Bone marrow (tissue), 2 donors: ENCODE measurements at regions not wholly inside any gene's neighbourhood (a gene's known extent, or its start where the extent isn't known, plus 50 kb on each side); places are given as distances from the start of the nearest gene placed in this dataset.
"Not testable (repeated sequence)": the region's sequence is repeated elsewhere in the genome, so short reads cannot be mapped to it uniquely, and the experiment has no call there.

Source experiments
- DNase-seq, 2 donors: peaks; one replicate each; lab custom pipeline; 2025; lab: John Stamatoyannopoulos, UW

- DNase-seq, result no peak
These were observed 58.1 kb downstream of the NPAP1 start for GRCh38 chr15:24733659-24734058.

- no peak for DNase-seq
These were observed 58.8 kb downstream of the NPAP1 start for GRCh38 chr15:24734396-24734795.

GRCh38 chr15:24745290-24745689 lies 69.7 kb downstream of the NPAP1 start:
- DNase-seq, result no peak

- DNase-seq, result no peak
These were observed 70.5 kb downstream of the NPAP1 start for GRCh38 chr15:24746094-24746493.

GRCh38 chr15:24747376-24747775 lies 71.8 kb downstream of the NPAP1 start:
- DNase-seq, result no peak

GRCh38 chr15:24748812-24749439 lies 73.4 kb downstream of the NPAP1 start:
- DNase-seq, result no peak

GRCh38 chr15:24752354-24752753 lies 76.8 kb downstream of the NPAP1 start:
- DNase-seq, result no peak

GRCh38 chr15:24756101-24756500 lies 80.5 kb downstream of the NPAP1 start:
- no peak for DNase-seq

GRCh38 chr15:24760066-24760465 lies 84.5 kb downstream of the NPAP1 start:
- DNase-seq, result no peak

- no peak for DNase-seq
These were observed 86.2 kb downstream of the NPAP1 start for GRCh38 chr15:24761704-24762302.

GRCh38 chr15:24763891-24764290 lies 88.3 kb downstream of the NPAP1 start:
- no peak for DNase-seq

GRCh38 chr15:24764375-24765171 lies 89.0 kb downstream of the NPAP1 start:
- DNase-seq, result no peak

GRCh38 chr15:24766511-24767133 lies 91.0 kb downstream of the NPAP1 start:
- no peak for DNase-seq

- DNase-seq, result no peak
These were observed 96.7 kb downstream of the NPAP1 start for GRCh38 chr15:24772266-24772665.

GRCh38 chr15:24772686-24773373 lies 97.3 kb downstream of the NPAP1 start:
- peak in 1 of 2 donors; percentile 71 for DNase-seq

GRCh38 chr15:24777307-24777706 lies 101.7 kb downstream of the NPAP1 start:
- no peak for DNase-seq

GRCh38 chr15:24784506-24784905 lies 108.9 kb downstream of the NPAP1 start:
- DNase-seq, result no peak

GRCh38 chr15:24786347-24786746 lies 110.8 kb downstream of the NPAP1 start:
- no peak for DNase-seq

- DNase-seq, result not testable (repeated sequence)
These were observed 127.0 kb downstream of the NPAP1 start for GRCh38 chr15:24802624-24803023.

- no peak for DNase-seq
These were observed 135.1 kb upstream of the SNRPN start for GRCh38 chr15:24819680-24820079.

GRCh38 chr15:24823473-24823872 lies 131.3 kb upstream of the SNRPN start:
- no peak for DNase-seq

- DNase-seq, result no peak
These were observed 122.5 kb upstream of the SNRPN start for GRCh38 chr15:24832282-24832681.
